Neural cell (in vitro differentiated cells): ENCODE measurements at regions not wholly inside any gene's neighbourhood (a gene's known extent, or its start where the extent isn't known, plus 50 kb on each side); places are given as distances from the start of the nearest gene placed in this dataset.

Experiments used
- H2AFZ ChIP-seq: fragments of 200-600, 300-800 bp; sonication (generic), shearing (Covaris generic); 2 replicates; pipeline ENCODE4 v1.6.0; 2014; ENCODE audit warnings: low read depth, mild to moderate bottlenecking, antibody characterized with exemption, low read length, moderate library complexity
- H3F3A ChIP-seq: fragments of 200-600 bp; shearing (Covaris generic); 2 replicates; pipeline ENCODE4 v1.6.1; 2016; ENCODE audit warnings: mild to moderate bottlenecking, moderate library complexity, mixed read lengths, antibody characterized with exemption, low read length; ENCODE audit not compliant: insufficient read depth, poor library complexity, severe bottlenecking
- H3K27ac ChIP-seq: fragments of 200-600, 300-800 bp; sonication (generic), shearing (Covaris generic); 2 replicates; pipeline ENCODE4 v1.5.1; 2014; ENCODE audit warnings: mild to moderate bottlenecking, low read length, moderate library complexity
- H3K27me3 ChIP-seq: fragments of 300-800, 200-600 bp; sonication (generic), shearing (Covaris generic); 2 replicates; pipeline ENCODE4 v1.6.0; 2014; ENCODE audit warnings: mild to moderate bottlenecking, low read depth, low read length, moderate library complexity; ENCODE audit not compliant: insufficient read depth
- H3K36me3 ChIP-seq: fragments of 300-800, 200-600 bp; sonication (generic), shearing (Covaris generic); 2 replicates; pipeline ENCODE4 v1.5.1; 2014; ENCODE audit warnings: mild to moderate bottlenecking, antibody characterized with exemption, low read length, moderate library complexity; ENCODE audit not compliant: insufficient read depth
- H3K4me2 ChIP-seq: fragments of 300-800, 200-600 bp; sonication (generic), shearing (Covaris generic); 2 replicates; pipeline ENCODE4 v1.6.0; 2014; ENCODE audit warnings: mild to moderate bottlenecking, low read length
- H3K4me3 ChIP-seq: fragments of 300-800, 200-600 bp; sonication (generic), shearing (Covaris generic); 2 replicates; pipeline ENCODE4 v1.5.1; 2014; ENCODE audit warnings: mild to moderate bottlenecking, low read length, moderate library complexity
- H3K79me2 ChIP-seq: fragments of 200-600 bp; shearing (Covaris generic); replicated peaks from 2 replicates; pipeline ENCODE4 v1.6.0; 2014; ENCODE audit warnings: mild to moderate bottlenecking, low read length, moderate library complexity; ENCODE audit not compliant: insufficient read depth
- H3K9ac ChIP-seq: fragments of 300-800, 200-600 bp; sonication (generic), shearing (Covaris generic); 2 replicates; pipeline ENCODE4 v1.6.1; 2016; ENCODE audit warnings: mild to moderate bottlenecking, low read length, mixed read lengths
- H3K9me2 ChIP-seq: fragments of 200-600 bp; shearing (Covaris generic); 2 replicates; pipeline ENCODE4 v1.6.1; 2016; ENCODE audit warnings: mild to moderate bottlenecking, low read length, mixed read lengths; ENCODE audit not compliant: insufficient read depth
- H3K9me3 ChIP-seq: fragments of 200-600, 300-800 bp; sonication (generic), shearing (Covaris generic); 2 replicates; pipeline ENCODE4 v1.6.1; 2016; ENCODE audit warnings: mild to moderate bottlenecking, mixed run types, low read length, moderate library complexity, mixed read lengths
- H4K20me1 ChIP-seq: fragments of 200-600 bp; shearing (Covaris generic); 2 replicates; pipeline ENCODE4 v1.6.1; 2016; ENCODE audit warnings: mild to moderate bottlenecking, mixed run types; ENCODE audit not compliant: insufficient read depth
- CTCF ChIP-seq: fragments of 450-650 bp; IDR thresholded peaks from 2 replicates; pipeline ENCODE4 v1.5.1; 2014; ENCODE audit warnings: antibody characterized with exemption, mild to moderate bottlenecking, moderate library complexity; ENCODE audit not compliant: poor library complexity, severe bottlenecking
- EP300 ChIP-seq: fragments of 450-650 bp; conservative IDR thresholded peaks from 2 replicates; pipeline ENCODE4 v1.6.1; 2014; ENCODE audit warnings: antibody characterized with exemption, mild to moderate bottlenecking, moderate library complexity; ENCODE audit not compliant: poor library complexity, severe bottlenecking
- EZH2 ChIP-seq: fragments of 200-600, 300-800 bp; shearing (Covaris generic), sonication (generic); IDR thresholded peaks from 2 replicates; pipeline ENCODE4 v1.6.1; 2014; ENCODE audit warnings: antibody characterized with exemption, low read length, borderline replicate concordance, mild to moderate bottlenecking; ENCODE audit not compliant: insufficient read depth, poor library complexity, severe bottlenecking
- MXI1 ChIP-seq: fragments of 450-650 bp; conservative IDR thresholded peaks from 2 replicates; pipeline ENCODE4 v1.6.1; 2014; ENCODE audit warnings: antibody characterized with exemption, mild to moderate bottlenecking; ENCODE audit not compliant: poor library complexity, severe bottlenecking
- POLR2AphosphoS5 ChIP-seq: IDR thresholded peaks from 2 replicates; pipeline ENCODE4 v1.6.1; 2012
- RAD21 ChIP-seq: fragments of 450-650 bp; conservative IDR thresholded peaks from 2 replicates; pipeline ENCODE4 v1.6.1; 2014; ENCODE audit warnings: antibody characterized with exemption, mild to moderate bottlenecking, moderate library complexity
- REST ChIP-seq: IDR thresholded peaks from 2 replicates; pipeline ENCODE4 v1.6.1; 2012; ENCODE audit warnings: borderline replicate concordance
- SMC3 ChIP-seq: fragments of 450-650 bp; conservative IDR thresholded peaks from 2 replicates; pipeline ENCODE4 v1.6.1; 2014; ENCODE audit warnings: antibody characterized with exemption, mild to moderate bottlenecking, moderate library complexity; ENCODE audit not compliant: poor library complexity
- TAF1 ChIP-seq: IDR thresholded peaks from 2 replicates; pipeline ENCODE4 v1.6.1; 2012; ENCODE audit warnings: low read depth

- Histone ChIP-seq H3K79me2 (no peaks in the 10 kb centered on the region), H3K9me3 (no peaks in the 10 kb centered on the region), H3K27me3 (no peaks in the 10 kb centered on the region), H3K9ac (no peak overlapping the region), H3K4me3 (no peak overlapping the region), H3K9me2 (no peaks in the 10 kb centered on the region), H2AFZ (no peak overlapping the region), H3K4me2 (no peak overlapping the region), H4K20me1 (no peaks in the 10 kb centered on the region), H3K27ac (no peak overlapping the region), H3F3A (no peaks in the 10 kb centered on the region), H3K36me3 (no peaks in the 10 kb centered on the region)
- TF ChIP-seq RAD21, result no peak
- no peak for TF ChIP-seq MXI1
- no peak for TF ChIP-seq EZH2
- no peak for TF ChIP-seq POLR2AphosphoS5
- TF ChIP-seq TAF1, result no peak
- no peak for TF ChIP-seq SMC3
- TF ChIP-seq EP300, result no peak
- TF ChIP-seq CTCF, result no peak
- no peak for TF ChIP-seq REST
Measured at GRCh38 chr3:170741756-170742529, 128.1 kb downstream of the RPL22L1 start.

- H3F3A ChIP-seq, result no peaks in the 10 kb centered on the region
- no peak for TF ChIP-seq EP300
- no peak for TF ChIP-seq EZH2
- no peak for TF ChIP-seq MXI1
- TF ChIP-seq CTCF, result no peak
- no peak for TF ChIP-seq POLR2AphosphoS5
- TF ChIP-seq SMC3, result no peak
- no peak for TF ChIP-seq RAD21
- no peak for TF ChIP-seq REST
- TF ChIP-seq TAF1, result no peak
- H3K27ac ChIP-seq, result no peak overlapping the region
- H3K9ac ChIP-seq, result no peak overlapping the region
- H3K79me2 ChIP-seq, result no peaks in the 10 kb centered on the region
- no peak overlapping the region for H2AFZ ChIP-seq
- no peaks in the 10 kb centered on the region for H3K27me3 ChIP-seq
- no peak overlapping the region for H3K4me3 ChIP-seq
- no peak overlapping the region for H3K4me2 ChIP-seq
- H3K36me3 ChIP-seq, result no peaks in the 10 kb centered on the region
- H3K9me3 ChIP-seq, result no peaks in the 10 kb centered on the region
- no peaks in the 10 kb centered on the region for H4K20me1 ChIP-seq
- no peaks in the 10 kb centered on the region for H3K9me2 ChIP-seq
Measured at GRCh38 chr3:170740726-170741591, 129.0 kb downstream of the RPL22L1 start.
